CD4-positive, alpha-beta T cell treated with Interleukin-2 at 100 ng/mL for 4 hours (primary cell): ENCODE measurements at regions not wholly inside any gene's neighbourhood (a gene's known extent, or its start where the extent isn't known, plus 50 kb on each side); places are given as distances from the start of the nearest gene placed in this dataset.
"Not testable (repeated sequence)": the region's sequence is repeated elsewhere in the genome, so short reads cannot be mapped to it uniquely, and the experiment has no call there.

Experiments used
- DNase-seq: peaks from one replicate; pipeline ENCODE4 v3.0.0-alpha.2; 2020; ENCODE audit warnings: low spot score

- not testable (repeated sequence) for DNase-seq
These were observed 435.2 kb downstream of the ZNF479 start for GRCh38 chr7:56697058-56697457.

GRCh38 chr7:56686276-56686859 lies 445.9 kb downstream of the ZNF479 start:
- DNase-seq: no peak

GRCh38 chr7:56639173-56639746 lies 493.0 kb downstream of the ZNF479 start:
- no peak for DNase-seq

GRCh38 chr7:56609852-56610355 lies 493.7 kb upstream of the NUPR2 start:
- no peak for DNase-seq

- DNase-seq: no peak
These were observed 488.9 kb upstream of the NUPR2 start for GRCh38 chr7:56605146-56605545.

GRCh38 chr7:56578612-56579011 lies 462.4 kb upstream of the NUPR2 start:
- DNase-seq: no peak

GRCh38 chr7:56570968-56571367 lies 454.8 kb upstream of the NUPR2 start:
- no peak for DNase-seq

- DNase-seq: no peak
These were observed 422.6 kb upstream of the NUPR2 start for GRCh38 chr7:56538541-56539429.

GRCh38 chr7:56537952-56538351 lies 421.7 kb upstream of the NUPR2 start:
- DNase-seq: no peak

- DNase-seq: no peak
These were observed 421.3 kb upstream of the NUPR2 start for GRCh38 chr7:56537477-56537876.

GRCh38 chr7:56495165-56495564 lies 378.9 kb upstream of the NUPR2 start:
- DNase-seq: no peak

GRCh38 chr7:56493704-56494450 lies 377.7 kb upstream of the NUPR2 start:
- no peak for DNase-seq

GRCh38 chr7:56493196-56493595 lies 377.0 kb upstream of the NUPR2 start:
- no peak for DNase-seq

GRCh38 chr7:56491636-56492425 lies 375.6 kb upstream of the NUPR2 start:
- DNase-seq: no peak

- no peak for DNase-seq
These were observed 367.8 kb upstream of the NUPR2 start for GRCh38 chr7:56483861-56484550.

- no peak for DNase-seq
These were observed 366.9 kb upstream of the NUPR2 start for GRCh38 chr7:56483153-56483552.

GRCh38 chr7:56479748-56480147 lies 363.5 kb upstream of the NUPR2 start:
- DNase-seq: no peak

- no peak for DNase-seq
These were observed 362.9 kb upstream of the NUPR2 start for GRCh38 chr7:56479136-56479535.

- DNase-seq: no peak
These were observed 358.1 kb upstream of the NUPR2 start for GRCh38 chr7:56474271-56474670.

GRCh38 chr7:56471811-56472210 lies 355.6 kb upstream of the NUPR2 start:
- no peak for DNase-seq
